Neural crest cell (in vitro differentiated cells): ENCODE measurements at regions not wholly inside any gene's neighbourhood (a gene's known extent, or its start where the extent isn't known, plus 50 kb on each side); places are given as distances from the start of the nearest gene placed in this dataset.

Experiments used
- DNase-seq: peaks from one replicate; pipeline ENCODE4 v3.0.0; 2021; ENCODE audit warnings: low read depth, mixed read lengths, low spot score
- H3K27ac Mint-ChIP-seq: one replicate; pipeline ENCODE4 v1.8.0; 2021; ENCODE audit warnings: mild to moderate bottlenecking, mixed read lengths; ENCODE audit not compliant: unreplicated experiment
- H3K27me3 Mint-ChIP-seq: 2 replicates; pipeline ENCODE4 v1.8.0; 2021; ENCODE audit warnings: low read depth, mild to moderate bottlenecking, mixed read lengths
- H3K36me3 Mint-ChIP-seq: 2 replicates; pipeline ENCODE4 v1.8.0; 2021; ENCODE audit warnings: low read depth, mild to moderate bottlenecking, mixed read lengths
- H3K4me1 Mint-ChIP-seq: 2 replicates; pipeline ENCODE4 v1.8.0; 2021; ENCODE audit warnings: mixed read lengths
- H3K4me3 Mint-ChIP-seq: one replicate; pipeline ENCODE4 v1.8.0; 2021; ENCODE audit warnings: mild to moderate bottlenecking, mixed read lengths
- H3K9me3 Mint-ChIP-seq: 2 replicates; pipeline ENCODE4 v1.8.0; 2021; ENCODE audit warnings: mixed read lengths
- CTCF ChIP-seq: fragments of 200-600 bp; sonication (generic); conservative IDR thresholded peaks from 2 replicates; pipeline ENCODE4 v1.5.0; 2021; ENCODE audit warnings: antibody characterized with exemption, mild to moderate bottlenecking

- no peak for DNase-seq
- Mint-ChIP-seq H3K27me3 (no peaks in the 10 kb centered on the region), H3K9me3 (no peaks in the 10 kb centered on the region), H3K36me3 (no peaks in the 10 kb centered on the region), H3K4me1 (peaks cover 54% of the 10 kb centered on the region), H3K27ac (peak overlapping the region; percentile 79), H3K4me3 (no peak overlapping the region)
- TF ChIP-seq CTCF: no peak
Measured at GRCh38 chr18:45324495-45325113, 290.7 kb upstream of the SLC14A2 start.

- H3K4me1 Mint-ChIP-seq: peaks cover 54% of the 10 kb centered on the region
- no peak for DNase-seq
- peaks cover 4% of the 10 kb centered on the region for H3K9me3 Mint-ChIP-seq
- H3K27ac Mint-ChIP-seq: peak overlapping the region; percentile 66
- no peaks in the 10 kb centered on the region for H3K27me3 Mint-ChIP-seq
- H3K36me3 Mint-ChIP-seq: no peaks in the 10 kb centered on the region
- H3K4me3 Mint-ChIP-seq: no peak overlapping the region
- TF ChIP-seq CTCF: no peak
Measured at GRCh38 chr18:45325778-45326177, 289.5 kb upstream of the SLC14A2 start.

GRCh38 chr18:45326505-45326904 lies 288.8 kb upstream of the SLC14A2 start:
- Mint-ChIP-seq H3K9me3 (peaks cover 4% of the 10 kb centered on the region), H3K4me3 (no peak overlapping the region), H3K27me3 (no peaks in the 10 kb centered on the region), H3K4me1 (peaks cover 53% of the 10 kb centered on the region), H3K27ac (no peak overlapping the region), H3K36me3 (no peaks in the 10 kb centered on the region)
- no peak for TF ChIP-seq CTCF
- no peak for DNase-seq

- no peak for DNase-seq
- Mint-ChIP-seq H3K36me3 (no peaks in the 10 kb centered on the region), H3K27me3 (no peaks in the 10 kb centered on the region), H3K4me1 (peaks cover 40% of the 10 kb centered on the region), H3K4me3 (no peak overlapping the region), H3K9me3 (peaks cover 4% of the 10 kb centered on the region), H3K27ac (no peak overlapping the region)
- TF ChIP-seq CTCF: no peak
Measured at GRCh38 chr18:45328296-45328695, 287.0 kb upstream of the SLC14A2 start.

- Mint-ChIP-seq H3K4me1 (peaks cover 37% of the 10 kb centered on the region), H3K9me3 (peaks cover 4% of the 10 kb centered on the region), H3K36me3 (no peaks in the 10 kb centered on the region), H3K27me3 (no peaks in the 10 kb centered on the region), H3K27ac (no peak overlapping the region), H3K4me3 (no peak overlapping the region)
- TF ChIP-seq CTCF: no peak
- no peak for DNase-seq
Measured at GRCh38 chr18:45328811-45329210, 286.5 kb upstream of the SLC14A2 start.
